Adrenal gland (tissue), 9 donors: ENCODE measurements at regions not wholly inside any gene's neighbourhood (a gene's known extent, or its start where the extent isn't known, plus 50 kb on each side); places are given as distances from the start of the nearest gene placed in this dataset.

Experiments used
- DNase-seq, 7 donors: peaks; one replicate each; pipeline ENCODE4 v3.0.0-alpha.2; 2019 to 2020
- H3K27ac ChIP-seq, 5 donors: fragments of 200-600 bp; sonication (generic) in 4 of 5; 1 replicate in 3 of 5; 2 replicates in 2 of 5; pipeline versions ENCODE4 v1.5.1 to v1.8.0; 2016 to 2020; ENCODE audit warnings: mild to moderate bottlenecking in 1 of 5
- H3K27me3 ChIP-seq: fragments of 200-600 bp; 2 replicates; pipeline ENCODE4 v1.8.0; 2021
- H3K36me3 ChIP-seq, 2 donors: fragments of 200-600 bp; replicated peaks in 1 of 2; 1 replicate in 1 of 2; 2 replicates in 1 of 2; pipeline versions ENCODE4 v1.5.1 to v1.8.0; 2018 to 2022
- H3K4me1 ChIP-seq, 2 donors: fragments of 200-600 bp; replicated peaks in 1 of 2; 1 replicate in 1 of 2; 2 replicates in 1 of 2; pipeline versions ENCODE4 v1.5.1 to v1.8.0; 2018 to 2021
- H3K4me3 ChIP-seq, 4 donors: fragments of 200-600 bp; sonication (generic) in 3 of 4; one replicate each; pipeline ENCODE4 v1.5.1; 2016 to 2018
- H3K9me3 ChIP-seq, 3 donors: fragments of 200-600 bp; sonication (generic) in 1 of 3; replicated peaks in 1 of 3; 1 replicate in 2 of 3; 2 replicates in 1 of 3; pipeline versions ENCODE4 v1.5.1 to v1.8.0; 2016 to 2021
- CTCF ChIP-seq, 6 experiments: fragments of 450-650 bp in 4 of 6; fragments of 200-600 bp in 2 of 6; sonication (generic) in 1 of 6; IDR thresholded peaks; 1 replicate in 5 of 6; 2 replicates in 1 of 6; pipeline versions ENCODE4 v1.5.1 to v1.8.0; 2016 to 2021; ENCODE audit warnings: antibody characterized with exemption in 6 of 6, mild to moderate bottlenecking in 2 of 6, moderate library complexity in 1 of 6
- POLR2A ChIP-seq, 2 donors: fragments of 450-650 bp; IDR thresholded peaks; one replicate each; pipeline ENCODE4 v1.6.1; 2017; ENCODE audit warnings: antibody characterized with exemption in 2 of 2, mild to moderate bottlenecking in 2 of 2, moderate library complexity in 1 of 2
- WGBS, 4 donors: extraction: QIAGEN DNeasy Blood & Tissue Kit in 2 of 4; methylation state at CpG; one replicate each; pipeline versions ENCODE4 v1.1.5 to v1.1.7; 2013 to 2017; 5-methylcytosine and 5-hydroxymethylcytosine counted together
- intact Hi-C, 2 donors: fragments of 100-400 bp; cut with DNase I; formaldehyde crosslinking; loops; one replicate each; pipeline versions ENCODE4 v1.14.1 to v1.15.0; 2022 to 2023
- donor health status: healthy with polysubstance abuse.
- donor health status: Bipolar disorder and iron deficiency.
- donor health status: DM: yes; HTN: yes; CAD: no.
- donor health status: DM: no; HTN: no; CAD: no.
- donor health status: DM: no; HTN: no; CAD: no.

- Histone ChIP-seq H3K27me3 (no peaks in the 10 kb centered on the region), H3K27ac (no peak overlapping the region), H3K36me3 (no peaks in the 10 kb centered on the region), H3K9me3 (no peaks in the 10 kb centered on the region), H3K4me1 (no peaks in the 10 kb centered on the region), H3K4me3 (no peak overlapping the region)
- DNase-seq, result no peak
- no peak for TF ChIP-seq CTCF (IDR thresholded peaks at IDR 0.05)
- TF ChIP-seq POLR2A (IDR thresholded peaks at IDR 0.05), result no peak
- intact Hi-C loops, result no loop called here
- 59 to 83% (median 74%) methylated on average over 2 of the region's 2 CpGs for WGBS, 4 donors
Measured at GRCh38 chr5:51987669-51988209, 604.5 kb downstream of the ISL1 start.

DNA sequence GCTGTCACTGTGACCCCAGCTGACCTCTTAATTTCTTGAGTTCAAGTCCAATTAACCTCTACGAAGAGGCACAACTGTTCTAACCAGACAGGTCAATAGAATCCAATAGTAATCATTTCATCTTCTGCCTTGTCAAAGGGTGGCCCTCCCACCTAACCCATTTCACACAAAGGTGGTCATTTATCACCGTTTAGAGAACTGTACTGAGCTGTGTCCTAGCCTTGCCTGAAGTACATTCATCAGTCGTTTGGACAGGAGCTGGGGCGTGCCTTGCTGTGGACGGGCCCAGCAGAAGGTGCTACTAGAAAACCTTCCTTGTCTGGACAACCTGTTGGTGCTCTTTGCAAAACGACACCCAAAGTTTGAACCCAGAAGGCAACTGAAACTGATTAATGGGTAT, 605.4 kb downstream of the ISL1 start:
- Histone ChIP-seq H3K4me3 (no peak overlapping the region), H3K27me3 (no peaks in the 10 kb centered on the region), H3K9me3 (no peaks in the 10 kb centered on the region), H3K36me3 (no peaks in the 10 kb centered on the region), H3K27ac (no peak overlapping the region), H3K4me1 (no peaks in the 10 kb centered on the region)
- DNase-seq, result no peak
- intact Hi-C loops, result no loop called here
- WGBS, 4 donors, result 49 to 59% (median 53%) methylated on average over 6 of the region's 6 CpGs
- no peak for TF ChIP-seq CTCF (IDR thresholded peaks at IDR 0.05)
- TF ChIP-seq POLR2A (IDR thresholded peaks at IDR 0.05), result no peak

DNA sequence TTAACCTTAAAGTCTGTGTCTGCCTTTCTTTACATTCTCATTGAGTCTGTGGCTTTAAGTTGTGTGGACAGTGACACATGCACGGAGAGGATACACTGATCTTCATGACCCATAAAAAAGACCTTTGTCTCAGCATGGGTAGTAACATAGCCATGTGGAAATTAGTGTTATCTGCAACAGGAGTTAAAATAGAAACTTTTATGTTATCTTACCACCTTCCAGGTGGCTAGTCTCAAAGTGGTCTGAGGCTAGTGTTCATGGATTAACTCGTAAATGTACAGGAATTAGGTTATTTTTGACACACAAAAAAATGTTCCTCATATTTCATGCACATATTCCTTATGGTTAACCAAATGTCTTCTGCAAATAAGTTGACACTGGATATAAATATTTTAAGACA, 607.0 kb downstream of the ISL1 start:
- 57 to 70% (median 65%) methylated on average over 2 of the region's 2 CpGs for WGBS, 4 donors
- intact Hi-C loops, result no loop called here
- H3K9me3 ChIP-seq, result no peaks in the 10 kb centered on the region
- no peak for DNase-seq
- no peaks in the 10 kb centered on the region for H3K36me3 ChIP-seq
- no peaks in the 10 kb centered on the region for H3K4me1 ChIP-seq
- H3K27ac ChIP-seq, result no peak overlapping the region
- H3K4me3 ChIP-seq, result no peak overlapping the region
- H3K27me3 ChIP-seq, result no peaks in the 10 kb centered on the region
- TF ChIP-seq CTCF (IDR thresholded peaks at IDR 0.05) (no peak), POLR2A (IDR thresholded peaks at IDR 0.05) (no peak)

- no peaks in the 10 kb centered on the region for H3K4me1 ChIP-seq
- 43 to 52% (median 50%) methylated on average over 1 of the region's 1 CpG for WGBS, 4 donors
- no peaks in the 10 kb centered on the region for H3K9me3 ChIP-seq
- TF ChIP-seq POLR2A (IDR thresholded peaks at IDR 0.05), result no peak
- TF ChIP-seq CTCF (IDR thresholded peaks at IDR 0.05), result no peak
- no peaks in the 10 kb centered on the region for H3K36me3 ChIP-seq
- no peaks in the 10 kb centered on the region for H3K27me3 ChIP-seq
- no peak for DNase-seq
- intact Hi-C loops, result no loop called here
- no peak overlapping the region for H3K4me3 ChIP-seq
- no peak overlapping the region for H3K27ac ChIP-seq
Measured at GRCh38 chr5:51990661-51991180, 607.5 kb downstream of the ISL1 start.
